OCI-LY1 (cell line): ENCODE measurements at regions not wholly inside any gene's neighbourhood (a gene's known extent, or its start where the extent isn't known, plus 50 kb on each side); places are given as distances from the start of the nearest gene placed in this dataset.

ENCODE experiments used
- CTCF ChIP-seq: fragments of 200-600 bp; sonication (generic), shearing (Covaris generic); IDR thresholded peaks from 2 replicates; pipeline ENCODE4 v1.5.1; 2017; ENCODE audit warnings: mild to moderate bottlenecking, antibody characterized with exemption, low read length, moderate library complexity, mixed read lengths
- EZH2 ChIP-seq: fragments of 200-600 bp; sonication (generic), shearing (Covaris generic); IDR thresholded peaks from 2 replicates; pipeline ENCODE4 v1.8.0; 2017; ENCODE audit warnings: borderline replicate concordance, mixed run types, mild to moderate bottlenecking, antibody characterized with exemption, low read length, moderate library complexity, mixed read lengths

GRCh38 chr6:120556491-120556890 lies 777.8 kb downstream of the TBC1D32 start:
- TF ChIP-seq CTCF (no peak), EZH2 (no peak)
